OCI-LY3 (cell line): ENCODE measurements at regions not wholly inside any gene's neighbourhood (a gene's known extent, or its start where the extent isn't known, plus 50 kb on each side); places are given as distances from the start of the nearest gene placed in this dataset.

Experiments used
- H2AFZ ChIP-seq: fragments of 200-600, 300-600 bp; shearing (Covaris generic); 2 replicates; pipeline ENCODE4 v1.6.0; 2014; ENCODE audit warnings: antibody characterized with exemption, low read depth, low read length
- H3K27ac ChIP-seq: fragments of 200-600, 300-600 bp; sonication (generic); 2 replicates; pipeline ENCODE4 v1.5.1; 2014; ENCODE audit warnings: mild to moderate bottlenecking, low read length, moderate library complexity, mixed read lengths
- H3K27me3 ChIP-seq: fragments of 200-600, 300-600 bp; sonication (generic); 2 replicates; pipeline ENCODE4 v1.6.1; 2014; ENCODE audit warnings: low read depth, low read length, mixed read lengths
- H3K36me3 ChIP-seq: fragments of 200-600, 300-600 bp; sonication (generic); replicated peaks from 2 replicates; pipeline ENCODE3; 2014; ENCODE audit warnings: low read depth, low read length, mixed read lengths
- H3K4me1 ChIP-seq: fragments of 300-600, 200-600 bp; sonication (generic); 2 replicates; pipeline ENCODE4 v1.6.1; 2014; ENCODE audit warnings: low read length, mixed read lengths
- H3K4me2 ChIP-seq: fragments of 200-600, 300-600 bp; sonication (generic); 2 replicates; pipeline ENCODE4 v1.6.1; 2014; ENCODE audit warnings: low read length, mixed read lengths
- H3K4me3 ChIP-seq: fragments of 300-600, 200-600 bp; sonication (generic); 2 replicates; pipeline ENCODE4 v1.5.1; 2014; ENCODE audit warnings: antibody characterized with exemption, mild to moderate bottlenecking, low read length, moderate library complexity
- H3K79me2 ChIP-seq: fragments of 300-600, 200-600 bp; shearing (Covaris generic); 2 replicates; pipeline ENCODE4 v1.6.1; 2014; ENCODE audit warnings: mild to moderate bottlenecking, low read length, mixed read lengths
- H3K9ac ChIP-seq: fragments of 300-600, 200-600 bp; shearing (Covaris generic); 2 replicates; pipeline ENCODE4 v1.6.0; 2014; ENCODE audit warnings: mild to moderate bottlenecking, low read length, moderate library complexity
- H3K9me3 ChIP-seq: fragments of 200-600, 300-600 bp; shearing (Covaris generic); 2 replicates; pipeline ENCODE4 v1.6.1; 2014; ENCODE audit warnings: low read length, mixed read lengths; ENCODE audit not compliant: insufficient read depth
- H4K20me1 ChIP-seq: fragments of 200-600, 300-600 bp; sonication (generic); 2 replicates; pipeline ENCODE4 v1.6.1; 2016; ENCODE audit warnings: low read length, mixed read lengths; ENCODE audit not compliant: insufficient read depth
- CTCF ChIP-seq: fragments of 200-600, 300-600 bp; sonication (generic); IDR thresholded peaks from 2 replicates; pipeline ENCODE4 v1.5.1; 2014; ENCODE audit warnings: antibody characterized with exemption, low read length, low read depth
- EZH2phosphoT487 ChIP-seq: fragments of 200-600 bp; shearing (Covaris generic); IDR thresholded peaks from 2 replicates; pipeline ENCODE4 v1.6.1; 2018; ENCODE audit warnings: antibody characterized with exemption, mixed run types, low read depth

GRCh38 chr3:166283840-166284239, 446.6 kb upstream of the BCHE start:
- no peak overlapping the region for H3K27ac ChIP-seq
- H3K27me3 ChIP-seq = no peaks in the 10 kb centered on the region
- H4K20me1 ChIP-seq = no peaks in the 10 kb centered on the region
- no peak overlapping the region for H3K4me3 ChIP-seq
- no peaks in the 10 kb centered on the region for H3K4me1 ChIP-seq
- H3K4me2 ChIP-seq = no peak overlapping the region
- H3K36me3 ChIP-seq = no peaks in the 10 kb centered on the region
- no peaks in the 10 kb centered on the region for H3K79me2 ChIP-seq
- TF ChIP-seq CTCF (no peak), EZH2phosphoT487 (no peak)
- no peak overlapping the region for H2AFZ ChIP-seq
- H3K9ac ChIP-seq = no peak overlapping the region
- no peaks in the 10 kb centered on the region for H3K9me3 ChIP-seq

- Histone ChIP-seq H3K27ac (no peak overlapping the region), H2AFZ (no peak overlapping the region), H3K4me2 (no peak overlapping the region), H3K27me3 (no peaks in the 10 kb centered on the region), H3K79me2 (no peaks in the 10 kb centered on the region), H3K9me3 (no peaks in the 10 kb centered on the region), H4K20me1 (no peaks in the 10 kb centered on the region), H3K36me3 (no peaks in the 10 kb centered on the region), H3K4me3 (no peak overlapping the region), H3K4me1 (no peaks in the 10 kb centered on the region), H3K9ac (no peak overlapping the region)
- no peak for TF ChIP-seq EZH2phosphoT487
These were observed 445.7 kb upstream of the BCHE start for GRCh38 chr3:166282931-166283330.

- Histone ChIP-seq H3K9me3 (no peaks in the 10 kb centered on the region), H4K20me1 (no peaks in the 10 kb centered on the region), H2AFZ (no peak overlapping the region), H3K27me3 (no peaks in the 10 kb centered on the region), H3K9ac (no peak overlapping the region), H3K4me2 (no peak overlapping the region), H3K4me1 (no peaks in the 10 kb centered on the region), H3K79me2 (no peaks in the 10 kb centered on the region), H3K27ac (no peak overlapping the region), H3K36me3 (no peaks in the 10 kb centered on the region), H3K4me3 (no peak overlapping the region)
- TF ChIP-seq EZH2phosphoT487 = no peak
- no peak for TF ChIP-seq CTCF
These were observed 442.4 kb upstream of the BCHE start for GRCh38 chr3:166279636-166280035.

- peaks cover 23% of the 10 kb centered on the region for H3K4me1 ChIP-seq
- no peak overlapping the region; the same call in 1 of the 2 replicates for H2AFZ ChIP-seq
- H3K27ac ChIP-seq = no peak overlapping the region
- TF ChIP-seq EZH2phosphoT487 = no peak
- no peak overlapping the region for H3K9ac ChIP-seq
- H3K79me2 ChIP-seq = no peaks in the 10 kb centered on the region
- H4K20me1 ChIP-seq = no peaks in the 10 kb centered on the region
- H3K27me3 ChIP-seq = no peaks in the 10 kb centered on the region
- no peak overlapping the region for H3K4me2 ChIP-seq
- H3K36me3 ChIP-seq = no peaks in the 10 kb centered on the region
- H3K4me3 ChIP-seq = no peak overlapping the region
- no peaks in the 10 kb centered on the region for H3K9me3 ChIP-seq
These were observed 437.8 kb upstream of the BCHE start for GRCh38 chr3:166275024-166275390.

GRCh38 chr3:166274351-166275023, 437.3 kb upstream of the BCHE start:
- H3K36me3 ChIP-seq = no peaks in the 10 kb centered on the region
- H3K27me3 ChIP-seq = no peaks in the 10 kb centered on the region
- no peaks in the 10 kb centered on the region for H3K79me2 ChIP-seq
- no peaks in the 10 kb centered on the region for H3K9me3 ChIP-seq
- no peak for TF ChIP-seq CTCF
- TF ChIP-seq EZH2phosphoT487 = no peak
- H3K4me1 ChIP-seq = peaks cover 23% of the 10 kb centered on the region
- H3K4me2 ChIP-seq = no peak overlapping the region
- H3K27ac ChIP-seq = no peak overlapping the region
- H3K4me3 ChIP-seq = no peak overlapping the region
- no peak overlapping the region for H3K9ac ChIP-seq
- H4K20me1 ChIP-seq = no peaks in the 10 kb centered on the region
- no peak overlapping the region for H2AFZ ChIP-seq
